B cell (primary cell): ENCODE measurements at regions not wholly inside any gene's neighbourhood (a gene's known extent, or its start where the extent isn't known, plus 50 kb on each side); places are given as distances from the start of the nearest gene placed in this dataset.
"Not testable (repeated sequence)": the region's sequence is repeated elsewhere in the genome, so short reads cannot be mapped to it uniquely, and the experiment has no call there.

Experiments used
- CTCF ChIP-seq: fragments of 200-600 bp; IDR thresholded peaks from one replicate; pipeline ENCODE4 v1.8.0; 2022; ENCODE audit warnings: antibody characterized with exemption, mild to moderate bottlenecking
- EZH2 ChIP-seq: IDR thresholded peaks from 2 replicates; pipeline ENCODE4 v1.6.1; 2012; ENCODE audit warnings: borderline replicate concordance, low read depth, mild to moderate bottlenecking, moderate library complexity, low read length; ENCODE audit not compliant: insufficient read depth, poor library complexity, severe bottlenecking

DNA sequence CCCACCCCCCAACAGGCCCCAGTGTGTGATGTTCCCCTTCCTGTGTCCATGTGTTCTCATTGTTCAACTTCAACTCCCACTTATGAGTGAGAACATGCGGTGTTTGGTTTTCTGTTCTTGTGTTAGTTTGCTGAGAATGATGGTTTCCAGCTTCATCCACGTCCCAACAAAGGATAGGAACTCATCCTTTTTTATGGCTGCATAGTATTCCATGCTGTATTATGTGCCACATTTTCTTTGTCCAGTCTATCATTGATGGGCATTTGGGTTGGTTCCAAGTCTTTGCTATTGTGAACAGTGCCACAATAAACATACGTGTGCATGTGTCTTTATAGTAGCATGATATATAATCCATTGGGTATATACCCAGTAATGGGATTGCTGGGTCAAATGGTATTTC is 80.8 kb downstream of the WTIP start:
- TF ChIP-seq CTCF, EZH2: not testable (repeated sequence)
